ENCODE measurements at regions not wholly inside any gene's neighbourhood (a gene's known extent, or its start where the extent isn't known, plus 50 kb on each side); places are given as distances from the start of the nearest gene placed in this dataset.

DNA sequence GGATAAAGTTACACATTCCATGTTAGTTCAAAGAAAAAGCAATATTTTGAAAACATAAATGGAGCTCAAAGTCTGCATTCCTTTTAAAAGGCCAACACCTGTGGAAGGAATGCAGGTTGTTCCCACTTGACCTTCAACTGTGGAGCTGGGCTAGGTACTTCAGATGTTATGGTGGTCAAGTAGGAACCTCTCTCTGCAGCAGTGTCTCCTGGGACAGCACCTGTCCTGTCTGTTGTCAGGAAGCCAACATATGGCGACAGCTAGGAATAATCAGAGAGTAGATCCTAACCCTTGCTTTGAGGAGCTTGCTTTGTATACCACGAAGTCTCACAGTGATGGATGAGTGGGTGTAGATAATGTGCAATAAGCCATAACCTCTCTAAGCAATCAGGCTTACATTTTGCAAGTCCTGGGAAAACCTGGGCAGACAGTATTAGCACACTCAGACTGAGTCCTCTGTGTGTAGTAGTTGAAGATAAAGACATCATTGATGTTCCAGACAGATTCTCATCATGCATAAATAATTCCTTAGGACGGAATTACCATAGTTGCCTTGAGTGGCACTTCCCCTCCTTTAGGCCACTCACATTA is 347.5 kb downstream of the PRL start:
- no peaks in the 10 kb centered on the region for H3K27me3 ChIP-seq (replicated peaks; ENCODE audit: insufficient read depth, low read length)
- H4K20me1 ChIP-seq (ENCODE audit: insufficient read depth, low read length) = no peaks in the 10 kb centered on the region
- H3K9me3 ChIP-seq (replicated peaks; ENCODE audit: insufficient read depth, low read length) = no peaks in the 10 kb centered on the region
- no peak overlapping the region for H3K4me2 ChIP-seq (ENCODE audit: low read depth, low read length)
- H3F3A ChIP-seq (ENCODE audit: insufficient read depth, low read length) = no peaks in the 10 kb centered on the region
- no peak overlapping the region for H3K4me3 ChIP-seq (ENCODE audit: low read length)
- H3K9ac ChIP-seq (ENCODE audit: low read length) = no peak overlapping the region
- no peak overlapping the region for H2AFZ ChIP-seq (ENCODE audit: low read length)
- no peak for DNase-seq
- H3K4me1 ChIP-seq (ENCODE audit: low read length) = no peaks in the 10 kb centered on the region
- no peak overlapping the region for H3K27ac ChIP-seq (ENCODE audit: low read length)
- H3K9me2 ChIP-seq (replicated peaks; ENCODE audit: insufficient read depth, low read length) = no peaks in the 10 kb centered on the region
- no peaks in the 10 kb centered on the region for H3K36me3 ChIP-seq (replicated peaks; ENCODE audit: insufficient read depth, low read length)
- TF ChIP-seq, protein P1, sequence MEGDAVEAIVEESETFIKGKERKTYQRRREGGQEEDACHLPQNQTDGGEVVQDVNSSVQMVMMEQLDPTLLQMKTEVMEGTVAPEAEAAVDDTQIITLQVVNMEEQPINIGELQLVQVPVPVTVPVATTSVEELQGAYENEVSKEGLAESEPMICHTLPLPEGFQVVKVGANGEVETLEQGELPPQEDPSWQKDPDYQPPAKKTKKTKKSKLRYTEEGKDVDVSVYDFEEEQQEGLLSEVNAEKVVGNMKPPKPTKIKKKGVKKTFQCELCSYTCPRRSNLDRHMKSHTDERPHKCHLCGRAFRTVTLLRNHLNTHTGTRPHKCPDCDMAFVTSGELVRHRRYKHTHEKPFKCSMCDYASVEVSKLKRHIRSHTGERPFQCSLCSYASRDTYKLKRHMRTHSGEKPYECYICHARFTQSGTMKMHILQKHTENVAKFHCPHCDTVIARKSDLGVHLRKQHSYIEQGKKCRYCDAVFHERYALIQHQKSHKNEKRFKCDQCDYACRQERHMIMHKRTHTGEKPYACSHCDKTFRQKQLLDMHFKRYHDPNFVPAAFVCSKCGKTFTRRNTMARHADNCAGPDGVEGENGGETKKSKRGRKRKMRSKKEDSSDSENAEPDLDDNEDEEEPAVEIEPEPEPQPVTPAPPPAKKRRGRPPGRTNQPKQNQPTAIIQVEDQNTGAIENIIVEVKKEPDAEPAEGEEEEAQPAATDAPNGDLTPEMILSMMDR (IDR thresholded peaks at IDR 0.05; ENCODE audit: low read length) = no peak
- no peak for TF ChIP-seq EZH2 (optimal IDR thresholded peaks at IDR 0.05; ENCODE audit: low read depth, low read length)
- TF ChIP-seq EZH2phosphoT487 (IDR thresholded peaks at IDR 0.05; ENCODE audit: low read length) = no peak
- no peaks in the 10 kb centered on the region for H3K79me2 ChIP-seq (ENCODE audit: low read length)

DNA sequence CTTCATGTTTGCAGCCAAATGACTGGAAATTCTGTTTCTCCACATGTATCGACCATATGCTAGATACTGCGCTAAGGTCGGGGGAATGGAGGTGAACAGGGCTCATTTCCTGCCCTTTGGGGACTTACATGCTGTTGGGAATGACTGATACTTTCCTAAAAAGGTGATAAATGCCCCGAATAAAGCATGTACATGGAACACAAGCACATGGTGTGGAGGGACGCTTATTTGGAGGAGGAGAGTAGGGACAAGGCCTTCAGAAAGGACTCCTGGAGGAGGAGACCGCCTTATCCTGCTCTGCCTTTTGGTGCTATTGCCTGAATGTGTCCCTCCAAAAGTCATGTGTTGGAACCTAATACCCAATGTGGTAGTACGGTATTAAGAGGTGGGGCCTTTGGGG is 344.5 kb downstream of the PRL start:
- Histone ChIP-seq H4K20me1 (ENCODE audit: insufficient read depth, low read length) (no peaks in the 10 kb centered on the region), H3K79me2 (ENCODE audit: low read length) (no peaks in the 10 kb centered on the region), H3K36me3 (replicated peaks; ENCODE audit: insufficient read depth, low read length) (no peaks in the 10 kb centered on the region), H3K9me3 (replicated peaks; ENCODE audit: insufficient read depth, low read length) (no peaks in the 10 kb centered on the region), H3K4me1 (ENCODE audit: low read length) (no peaks in the 10 kb centered on the region), H3K4me3 (ENCODE audit: low read length) (no peak overlapping the region), H3K9ac (ENCODE audit: low read length) (no peak overlapping the region), H3F3A (ENCODE audit: insufficient read depth, low read length) (no peaks in the 10 kb centered on the region), H3K27me3 (replicated peaks; ENCODE audit: insufficient read depth, low read length) (no peaks in the 10 kb centered on the region), H2AFZ (ENCODE audit: low read length) (no peak overlapping the region), H3K4me2 (ENCODE audit: low read depth, low read length) (no peak overlapping the region), H3K9me2 (replicated peaks; ENCODE audit: insufficient read depth, low read length) (no peaks in the 10 kb centered on the region), H3K27ac (ENCODE audit: low read length) (no peak overlapping the region)
- TF ChIP-seq EZH2phosphoT487 (IDR thresholded peaks at IDR 0.05; ENCODE audit: low read length) (no peak), EZH2 (optimal IDR thresholded peaks at IDR 0.05; ENCODE audit: low read depth, low read length) (no peak)
- TF ChIP-seq, protein P1 (IDR thresholded peaks at IDR 0.05; ENCODE audit: low read length) = no peak
- no peak for DNase-seq

DNA sequence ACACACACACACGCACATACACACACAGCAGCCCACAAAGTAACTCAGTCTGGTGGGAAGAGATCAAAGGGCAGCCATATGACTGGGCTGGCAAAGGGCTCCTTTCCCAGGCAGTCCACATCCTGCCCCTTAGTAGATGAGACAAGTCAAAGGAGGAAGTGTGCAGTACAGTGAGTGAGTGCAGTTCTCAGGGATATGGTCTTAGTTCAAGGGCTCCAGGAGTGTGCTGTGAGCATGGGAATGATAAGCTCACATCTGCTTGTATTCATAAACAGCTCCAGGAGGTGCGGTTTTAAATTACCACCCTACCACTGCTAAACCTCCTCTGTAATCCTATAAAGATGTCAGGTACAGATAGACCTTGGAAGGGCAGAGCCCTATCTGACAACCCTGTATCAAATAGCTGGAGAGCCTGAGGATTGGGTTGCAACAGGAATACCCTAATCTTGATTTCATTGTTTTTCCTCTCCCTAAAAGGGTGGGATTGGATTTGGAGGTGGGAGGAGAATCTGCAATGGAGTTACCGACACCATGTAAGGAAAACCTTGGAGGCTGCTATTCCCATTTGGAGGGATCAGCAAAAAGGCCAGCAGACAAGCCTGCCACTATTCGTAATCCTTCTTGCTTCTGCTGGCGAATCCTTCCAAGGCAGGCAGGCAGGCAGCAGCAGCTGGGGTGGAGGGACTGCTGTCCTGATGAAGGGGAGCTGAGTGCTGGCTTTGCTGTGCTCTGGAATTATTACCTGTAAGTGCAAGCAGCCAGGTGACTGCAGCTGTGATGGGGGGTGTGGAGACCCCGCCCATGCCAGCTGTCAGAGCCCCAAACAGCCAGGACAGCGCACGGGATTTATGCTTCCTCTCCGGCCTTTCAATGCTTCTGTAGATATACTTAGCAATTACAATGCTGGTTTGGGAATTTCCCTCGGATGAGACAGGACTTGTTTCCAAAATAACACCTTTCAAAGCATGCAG is 342.7 kb downstream of the PRL start:
- Histone ChIP-seq H3K27ac (ENCODE audit: low read length) (no peak overlapping the region), H3F3A (ENCODE audit: insufficient read depth, low read length) (no peaks in the 10 kb centered on the region), H3K9me3 (replicated peaks; ENCODE audit: insufficient read depth, low read length) (no peaks in the 10 kb centered on the region), H3K4me2 (ENCODE audit: low read depth, low read length) (no peak overlapping the region), H3K4me1 (ENCODE audit: low read length) (no peaks in the 10 kb centered on the region), H3K79me2 (ENCODE audit: low read length) (no peaks in the 10 kb centered on the region), H3K9me2 (replicated peaks; ENCODE audit: insufficient read depth, low read length) (no peaks in the 10 kb centered on the region), H3K36me3 (replicated peaks; ENCODE audit: insufficient read depth, low read length) (no peaks in the 10 kb centered on the region), H3K4me3 (ENCODE audit: low read length) (no peak overlapping the region), H3K27me3 (replicated peaks; ENCODE audit: insufficient read depth, low read length) (no peaks in the 10 kb centered on the region), H4K20me1 (ENCODE audit: insufficient read depth, low read length) (no peaks in the 10 kb centered on the region), H2AFZ (ENCODE audit: low read length) (no peak overlapping the region), H3K9ac (ENCODE audit: low read length) (no peak overlapping the region)
- no peak for DNase-seq
- TF ChIP-seq, protein P1 (IDR thresholded peaks at IDR 0.05; ENCODE audit: low read length) = no peak
- TF ChIP-seq EZH2 (optimal IDR thresholded peaks at IDR 0.05; ENCODE audit: low read depth, low read length) = no peak
- no peak for TF ChIP-seq EZH2phosphoT487 (IDR thresholded peaks at IDR 0.05; ENCODE audit: low read length)

Measured in MM.1S (cell line).